SK-N-SH (cell line): ENCODE measurements at regions not wholly inside any gene's neighbourhood (a gene's known extent, or its start where the extent isn't known, plus 50 kb on each side); places are given as distances from the start of the nearest gene placed in this dataset.
A peak's percentile ranks its signal among the peaks of the same experiment; 100 is the strongest.

ENCODE experiments used
- CTCF ChIA-PET: fragments of 300-600, 350-600 bp; formaldehyde crosslinking; extraction: SDS; loops from one replicate; lab custom pipeline; 2021; lab: Yijun Ruan, JAX
- POLR2A ChIA-PET: fragments of 350-600 bp; sonication (Branson Sonifier 250); formaldehyde crosslinking; extraction: SDS; loops from one replicate; lab custom pipeline; 2020; ENCODE audit warnings: antibody characterized with exemption, inconsistent platforms; lab: Yijun Ruan, JAX
- DNase-seq: peaks from one replicate; pipeline ENCODE4 v3.0.0; 2012
- H2AFZ ChIP-seq: fragments of 200-600 bp; sonication (generic); 2 replicates; pipeline ENCODE4 v1.8.1; 2016; ENCODE audit warnings: antibody characterized with exemption, mild to moderate bottlenecking, low read depth
- H3F3A ChIP-seq: fragments of 200-600 bp; sonication (generic); replicated peaks from 2 replicates; pipeline ENCODE3; 2016; ENCODE audit warnings: antibody characterized with exemption, mild to moderate bottlenecking; ENCODE audit not compliant: insufficient read depth
- H3K27ac ChIP-seq, 2 experiments: fragments of 200-500 bp in 1 of 2; fragments of 200-600 bp in 1 of 2; sonication (Bioruptor generic) in 1 of 2; sonication (generic), shearing (Covaris generic) in 1 of 2; 2 replicates each; pipeline versions ENCODE4 v1.5.1 to v1.6.1; 2014 to 2016; ENCODE audit warnings: low read depth in 2 of 2, inconsistent platforms in 1 of 2, low read length in 1 of 2, mild to moderate bottlenecking in 1 of 2, mixed read lengths in 1 of 2
- H3K27me3 ChIP-seq: fragments of 200-600 bp; sonication (generic), shearing (Covaris generic); 2 replicates; pipeline ENCODE4 v1.6.1; 2016; ENCODE audit warnings: mixed run types; ENCODE audit not compliant: insufficient read depth
- H3K36me3 ChIP-seq, 2 experiments: fragments of 200-500 bp in 1 of 2; fragments of 200-600 bp in 1 of 2; sonication (Bioruptor generic) in 1 of 2; sonication (generic) in 1 of 2; replicated peaks in 1 of 2; 2 replicates each; pipeline versions ENCODE3 to v1.5.1; 2014 to 2016; ENCODE audit warnings: low read length in 1 of 2, mild to moderate bottlenecking in 1 of 2; ENCODE audit not compliant: insufficient read depth in 2 of 2, control insufficient read depth in 1 of 2
- H3K4me1 ChIP-seq, 2 experiments: fragments of 200-500 bp in 1 of 2; fragments of 200-600 bp in 1 of 2; sonication (Bioruptor generic) in 1 of 2; sonication (generic), shearing (Covaris generic) in 1 of 2; 2 replicates each; pipeline versions ENCODE4 v1.5.1 to v1.6.1; 2014 to 2016; ENCODE audit warnings: low read depth in 1 of 2, low read length in 1 of 2, mixed run types in 1 of 2; ENCODE audit not compliant: insufficient read depth in 2 of 2, control insufficient read depth in 1 of 2
- H3K4me2 ChIP-seq: fragments of 200-600 bp; sonication (generic), shearing (Covaris generic); 2 replicates; pipeline ENCODE4 v1.6.1; 2017; ENCODE audit warnings: mixed run types
- H3K4me3 ChIP-seq, 2 experiments: fragments of 200-500 bp in 1 of 2; fragments of 200-600 bp in 1 of 2; sonication (Bioruptor generic) in 1 of 2; sonication (generic), shearing (Covaris generic) in 1 of 2; 2 replicates each; pipeline versions ENCODE4 v1.5.1 to v1.8.1; 2014 to 2016; ENCODE audit warnings: low read depth in 2 of 2, inconsistent platforms in 1 of 2, low read length in 1 of 2, mild to moderate bottlenecking in 1 of 2, mixed read lengths in 1 of 2, moderate library complexity in 1 of 2
- H3K79me2 ChIP-seq: fragments of 200-600 bp; sonication (generic); 2 replicates; pipeline ENCODE4 v1.8.1; 2017; ENCODE audit warnings: mild to moderate bottlenecking; ENCODE audit not compliant: insufficient read depth
- H3K9ac ChIP-seq: fragments of 200-600 bp; sonication (generic); 2 replicates; pipeline ENCODE4 v1.6.1; 2017; ENCODE audit warnings: mixed run types
- H3K9me2 ChIP-seq: fragments of 200-600 bp; sonication (generic); 2 replicates; pipeline ENCODE4 v1.6.1; 2017; ENCODE audit warnings: mixed run types
- H3K9me3 ChIP-seq: fragments of 200-600 bp; sonication (generic); 2 replicates; pipeline ENCODE4 v1.6.1; 2017; ENCODE audit warnings: mixed run types, mild to moderate bottlenecking, moderate library complexity
- H4K20me1 ChIP-seq: fragments of 200-600 bp; sonication (generic); 2 replicates; pipeline ENCODE4 v1.6.1; 2017; ENCODE audit warnings: mild to moderate bottlenecking, mixed run types; ENCODE audit not compliant: insufficient read depth
- CHD2 ChIP-seq: fragments of 150-350 bp; IDR thresholded peaks from 2 replicates; pipeline ENCODE4 v1.6.1; 2018; ENCODE audit warnings: low read length; ENCODE audit not compliant: partially characterized antibody
- ELF1 ChIP-seq: IDR thresholded peaks from 2 replicates; pipeline ENCODE4 v1.4.0; 2012
- EP300 ChIP-seq, 2 experiments: IDR thresholded peaks; 2 replicates each; pipeline versions ENCODE4 v1.4.0 to v1.6.1; 2012; ENCODE audit warnings: borderline replicate concordance in 1 of 2, low read depth in 1 of 2, low read length in 1 of 2
- FOSL2 ChIP-seq: IDR thresholded peaks from 2 replicates; pipeline ENCODE4 v1.4.0; 2012; ENCODE audit warnings: low read depth, mild to moderate bottlenecking, moderate library complexity, borderline replicate concordance
- GABPA ChIP-seq: IDR thresholded peaks from 2 replicates; pipeline ENCODE4 v1.4.0; 2012; ENCODE audit warnings: low read depth, mild to moderate bottlenecking
- MEF2A ChIP-seq: IDR thresholded peaks from 2 replicates; pipeline ENCODE4 v1.4.0; 2012; ENCODE audit warnings: low read depth, borderline replicate concordance
- MXI1 ChIP-seq: IDR thresholded peaks from 2 replicates; pipeline ENCODE4 v1.6.1; 2012; ENCODE audit warnings: mild to moderate bottlenecking, low read depth, low read length, improper control_type of control experiment
- NFIC ChIP-seq: IDR thresholded peaks from 2 replicates; pipeline ENCODE4 v1.4.0; 2012; ENCODE audit warnings: borderline replicate concordance
- NRF1 ChIP-seq: IDR thresholded peaks from 2 replicates; pipeline ENCODE4 v1.6.1; 2012; ENCODE audit warnings: low read depth, mild to moderate bottlenecking, low read length
- POLR2AphosphoS5 ChIP-seq: IDR thresholded peaks from 2 replicates; pipeline ENCODE4 v1.6.1; 2012; ENCODE audit warnings: low read depth, low read length
- RAD21 ChIP-seq: IDR thresholded peaks from 2 replicates; pipeline ENCODE4 v1.6.1; 2012; ENCODE audit warnings: mild to moderate bottlenecking, low read length
- RCOR1 ChIP-seq: fragments of 150-350 bp; IDR thresholded peaks from 2 replicates; pipeline ENCODE4 v1.6.1; 2017; ENCODE audit warnings: antibody characterized with exemption, low read length
- SIN3A ChIP-seq: IDR thresholded peaks from 2 replicates; pipeline ENCODE4 v1.6.1; 2012; ENCODE audit warnings: low read depth, mild to moderate bottlenecking, low read length, moderate library complexity, borderline replicate concordance
- TAF1 ChIP-seq: IDR thresholded peaks from 2 replicates; pipeline ENCODE4 v1.6.1; 2012; ENCODE audit warnings: low read depth, mild to moderate bottlenecking, low read length, moderate library complexity, borderline replicate concordance
- TEAD4 ChIP-seq: IDR thresholded peaks from 2 replicates; pipeline ENCODE4 v1.4.0; 2012; ENCODE audit warnings: mild to moderate bottlenecking, borderline replicate concordance; ENCODE audit not compliant: insufficient read depth
- YY1 ChIP-seq: IDR thresholded peaks from 2 replicates; pipeline ENCODE4 v1.4.0; 2012; ENCODE audit warnings: low read depth, mild to moderate bottlenecking
- WGBS: methylation state at CpG from one replicate; pipeline ENCODE4 v1.1.6; 2017; ENCODE audit warnings: low lambda C conversion rate; 5-methylcytosine and 5-hydroxymethylcytosine counted together
- TF ChIP-seq, protein P1 (sequence below): IDR thresholded peaks from 2 replicates; pipeline ENCODE4 v1.4.0; 2012; ENCODE audit warnings: low read depth
- TF ChIP-seq, protein P2 (sequence below): IDR thresholded peaks from 2 replicates; pipeline ENCODE4 v1.6.1; 2012; ENCODE audit warnings: mild to moderate bottlenecking, low read depth, low read length, moderate library complexity
- TF ChIP-seq, protein P3 (sequence below): IDR thresholded peaks from 2 replicates; pipeline ENCODE4; 2012
- TF ChIP-seq, protein P4 (sequence below): fragments of 200-600 bp; sonication (generic); IDR thresholded peaks from 2 replicates; pipeline ENCODE4 v1.6.1; 2017; ENCODE audit warnings: antibody characterized with exemption, mild to moderate bottlenecking, moderate library complexity

DNA sequence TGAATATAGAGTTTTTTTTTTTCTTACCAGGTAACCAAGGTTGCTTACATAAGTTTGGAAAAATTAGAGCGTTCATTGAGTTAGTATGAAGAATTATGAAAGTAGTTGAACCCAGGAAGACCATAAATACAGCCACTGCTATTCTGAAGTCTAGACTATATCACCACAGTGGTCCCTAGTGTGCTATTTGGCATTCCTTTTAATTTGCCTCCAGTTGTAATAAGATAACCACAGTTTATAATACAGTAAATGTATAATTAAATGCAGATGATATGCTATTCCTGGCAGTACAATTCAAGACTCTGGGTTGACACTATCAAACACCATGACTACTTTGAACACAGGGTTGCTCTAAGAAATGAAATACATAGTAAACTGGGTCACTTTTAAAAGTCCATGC lies 270.5 kb downstream of the BRINP2 start:
- Histone ChIP-seq H3K4me2 (no peak overlapping the region), H3K36me3 (no peaks in the 10 kb centered on the region), H3K27me3 (no peaks in the 10 kb centered on the region), H3K9me3 (no peaks in the 10 kb centered on the region), H3K4me3 (no peak overlapping the region), H3K79me2 (no peaks in the 10 kb centered on the region), H4K20me1 (no peaks in the 10 kb centered on the region), H3K9me2 (no peaks in the 10 kb centered on the region), H3K9ac (no peak overlapping the region), H3F3A (no peaks in the 10 kb centered on the region), H3K4me1 (peaks cover 0 to 7% of the 10 kb centered on the region in 2 experiments; a peak in 1 of 4 replicates), H3K27ac (no peak overlapping the region), H2AFZ (no peak overlapping the region)
- peak; percentile 8 for DNase-seq
- ChIA-PET POLR2A (no interaction called here), CTCF (no interaction called here)
- WGBS, result 7% methylated on average over 1 of the region's 1 CpG
- TF ChIP-seq, protein P1, sequence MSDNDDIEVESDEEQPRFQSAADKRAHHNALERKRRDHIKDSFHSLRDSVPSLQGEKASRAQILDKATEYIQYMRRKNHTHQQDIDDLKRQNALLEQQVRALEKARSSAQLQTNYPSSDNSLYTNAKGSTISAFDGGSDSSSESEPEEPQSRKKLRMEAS, result no peak
- TF ChIP-seq, protein P2, sequence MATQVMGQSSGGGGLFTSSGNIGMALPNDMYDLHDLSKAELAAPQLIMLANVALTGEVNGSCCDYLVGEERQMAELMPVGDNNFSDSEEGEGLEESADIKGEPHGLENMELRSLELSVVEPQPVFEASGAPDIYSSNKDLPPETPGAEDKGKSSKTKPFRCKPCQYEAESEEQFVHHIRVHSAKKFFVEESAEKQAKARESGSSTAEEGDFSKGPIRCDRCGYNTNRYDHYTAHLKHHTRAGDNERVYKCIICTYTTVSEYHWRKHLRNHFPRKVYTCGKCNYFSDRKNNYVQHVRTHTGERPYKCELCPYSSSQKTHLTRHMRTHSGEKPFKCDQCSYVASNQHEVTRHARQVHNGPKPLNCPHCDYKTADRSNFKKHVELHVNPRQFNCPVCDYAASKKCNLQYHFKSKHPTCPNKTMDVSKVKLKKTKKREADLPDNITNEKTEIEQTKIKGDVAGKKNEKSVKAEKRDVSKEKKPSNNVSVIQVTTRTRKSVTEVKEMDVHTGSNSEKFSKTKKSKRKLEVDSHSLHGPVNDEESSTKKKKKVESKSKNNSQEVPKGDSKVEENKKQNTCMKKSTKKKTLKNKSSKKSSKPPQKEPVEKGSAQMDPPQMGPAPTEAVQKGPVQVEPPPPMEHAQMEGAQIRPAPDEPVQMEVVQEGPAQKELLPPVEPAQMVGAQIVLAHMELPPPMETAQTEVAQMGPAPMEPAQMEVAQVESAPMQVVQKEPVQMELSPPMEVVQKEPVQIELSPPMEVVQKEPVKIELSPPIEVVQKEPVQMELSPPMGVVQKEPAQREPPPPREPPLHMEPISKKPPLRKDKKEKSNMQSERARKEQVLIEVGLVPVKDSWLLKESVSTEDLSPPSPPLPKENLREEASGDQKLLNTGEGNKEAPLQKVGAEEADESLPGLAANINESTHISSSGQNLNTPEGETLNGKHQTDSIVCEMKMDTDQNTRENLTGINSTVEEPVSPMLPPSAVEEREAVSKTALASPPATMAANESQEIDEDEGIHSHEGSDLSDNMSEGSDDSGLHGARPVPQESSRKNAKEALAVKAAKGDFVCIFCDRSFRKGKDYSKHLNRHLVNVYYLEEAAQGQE, result no peak
- TF ChIP-seq TEAD4 (no peak), NFIC (no peak), TAF1 (no peak), SIN3A (no peak), CHD2 (no peak), ELF1 (no peak), RCOR1 (no peak), GABPA (no peak), YY1 (no peak), FOSL2 (no peak), EP300 (IDR thresholded peaks at IDR 0.05; ENCODE audit: borderline replicate concordance in 1 of 2, low read depth in 1 of 2, low read length in 1 of 2) (no peak), MXI1 (no peak), NRF1 (no peak), POLR2AphosphoS5 (no peak)

DNA sequence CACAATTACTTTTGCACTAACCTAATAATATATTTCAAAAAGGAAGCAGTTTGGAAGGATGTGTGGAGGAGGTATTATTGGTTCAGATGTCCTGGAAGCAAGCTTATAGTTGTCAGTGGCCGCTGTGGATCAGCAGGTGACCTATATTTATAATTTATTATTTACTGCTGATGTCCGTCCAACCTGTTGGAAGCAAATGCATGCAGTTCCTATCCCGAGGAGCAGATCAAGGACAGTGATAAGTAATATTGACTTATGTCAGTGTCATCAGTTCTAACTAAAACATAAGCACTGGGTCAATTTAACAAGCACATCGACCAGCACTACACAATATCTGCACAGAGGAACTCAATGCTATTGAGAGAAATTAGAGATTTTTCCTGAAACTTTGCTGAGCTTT lies 270.1 kb downstream of the BRINP2 start:
- 23% methylated on average over 4 of the region's 4 CpGs for WGBS
- Histone ChIP-seq H3K9ac (no peak overlapping the region), H3K79me2 (no peaks in the 10 kb centered on the region), H3K27me3 (no peaks in the 10 kb centered on the region), H3K9me3 (no peaks in the 10 kb centered on the region), H2AFZ (no peak overlapping the region), H3F3A (no peaks in the 10 kb centered on the region), H3K4me1 (peaks cover 0 to 7% of the 10 kb centered on the region in 2 experiments; a peak in 1 of 4 replicates), H3K4me2 (no peak overlapping the region), H3K36me3 (no peaks in the 10 kb centered on the region), H3K9me2 (no peaks in the 10 kb centered on the region), H3K27ac (no peak overlapping the region), H4K20me1 (no peaks in the 10 kb centered on the region), H3K4me3 (no peak overlapping the region)
- ChIA-PET CTCF (no interaction called here), POLR2A (no interaction called here)
- DNase-seq, result no peak
- no peak for TF ChIP-seq MEF2A
- no peak for TF ChIP-seq NFIC
- TF ChIP-seq, protein P3, sequence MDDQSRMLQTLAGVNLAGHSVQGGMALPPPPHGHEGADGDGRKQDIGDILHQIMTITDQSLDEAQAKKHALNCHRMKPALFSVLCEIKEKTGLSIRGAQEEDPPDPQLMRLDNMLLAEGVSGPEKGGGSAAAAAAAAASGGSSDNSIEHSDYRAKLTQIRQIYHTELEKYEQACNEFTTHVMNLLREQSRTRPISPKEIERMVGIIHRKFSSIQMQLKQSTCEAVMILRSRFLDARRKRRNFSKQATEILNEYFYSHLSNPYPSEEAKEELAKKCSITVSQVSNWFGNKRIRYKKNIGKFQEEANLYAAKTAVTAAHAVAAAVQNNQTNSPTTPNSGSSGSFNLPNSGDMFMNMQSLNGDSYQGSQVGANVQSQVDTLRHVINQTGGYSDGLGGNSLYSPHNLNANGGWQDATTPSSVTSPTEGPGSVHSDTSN, result no peak
- TF ChIP-seq RAD21, result no peak
- TF ChIP-seq, protein P2, result no peak
- TF ChIP-seq TEAD4, result no peak
- TF ChIP-seq, protein P4, sequence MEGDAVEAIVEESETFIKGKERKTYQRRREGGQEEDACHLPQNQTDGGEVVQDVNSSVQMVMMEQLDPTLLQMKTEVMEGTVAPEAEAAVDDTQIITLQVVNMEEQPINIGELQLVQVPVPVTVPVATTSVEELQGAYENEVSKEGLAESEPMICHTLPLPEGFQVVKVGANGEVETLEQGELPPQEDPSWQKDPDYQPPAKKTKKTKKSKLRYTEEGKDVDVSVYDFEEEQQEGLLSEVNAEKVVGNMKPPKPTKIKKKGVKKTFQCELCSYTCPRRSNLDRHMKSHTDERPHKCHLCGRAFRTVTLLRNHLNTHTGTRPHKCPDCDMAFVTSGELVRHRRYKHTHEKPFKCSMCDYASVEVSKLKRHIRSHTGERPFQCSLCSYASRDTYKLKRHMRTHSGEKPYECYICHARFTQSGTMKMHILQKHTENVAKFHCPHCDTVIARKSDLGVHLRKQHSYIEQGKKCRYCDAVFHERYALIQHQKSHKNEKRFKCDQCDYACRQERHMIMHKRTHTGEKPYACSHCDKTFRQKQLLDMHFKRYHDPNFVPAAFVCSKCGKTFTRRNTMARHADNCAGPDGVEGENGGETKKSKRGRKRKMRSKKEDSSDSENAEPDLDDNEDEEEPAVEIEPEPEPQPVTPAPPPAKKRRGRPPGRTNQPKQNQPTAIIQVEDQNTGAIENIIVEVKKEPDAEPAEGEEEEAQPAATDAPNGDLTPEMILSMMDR, result no peak
